GM12874 (cell line): ENCODE measurements at regions not wholly inside any gene's neighbourhood (a gene's known extent, or its start where the extent isn't known, plus 50 kb on each side); places are given as distances from the start of the nearest gene placed in this dataset.

ENCODE experiments used
- CTCF ChIP-seq: IDR thresholded peaks from 2 replicates; pipeline ENCODE4 v1.5.1; 2011; ENCODE audit warnings: low read depth, mild to moderate bottlenecking, control low read depth, low read length, moderate library complexity; ENCODE audit not compliant: insufficient read depth

- no peak for TF ChIP-seq CTCF
These were observed 607.2 kb upstream of the NDST4 start for GRCh38 chr4:115720611-115721010.

GRCh38 chr4:115711575-115711974 lies 598.2 kb upstream of the NDST4 start:
- TF ChIP-seq CTCF: no peak

- no peak for TF ChIP-seq CTCF
These were observed 575.5 kb upstream of the NDST4 start for GRCh38 chr4:115688961-115689360.

- TF ChIP-seq CTCF: no peak
These were observed 573.8 kb upstream of the NDST4 start for GRCh38 chr4:115687052-115687755.

GRCh38 chr4:115678425-115678941 lies 565.1 kb upstream of the NDST4 start:
- TF ChIP-seq CTCF: no peak

GRCh38 chr4:115675719-115676118 lies 562.3 kb upstream of the NDST4 start:
- no peak for TF ChIP-seq CTCF

GRCh38 chr4:115674485-115674884 lies 561.1 kb upstream of the NDST4 start:
- TF ChIP-seq CTCF: no peak
